HepG2 (cell line): ENCODE measurements at regions not wholly inside any gene's neighbourhood (a gene's known extent, or its start where the extent isn't known, plus 50 kb on each side); places are given as distances from the start of the nearest gene placed in this dataset.

Source experiments
- ATAC-seq: fragments of 200-7000 bp; cut with Tn5 transposase; 3 replicates; pipeline ENCODE4 v1.9.1; 2020; ENCODE audit warnings: mild to moderate bottlenecking, moderate library complexity
- BruUV-seq: library from RNA; stranded (reverse); fragments of 400-500 nt; replicated peaks from 2 replicates; lab custom pipeline; 2021; lab: Mats Ljungman, UMichigan
- CTCF ChIA-PET: fragments of 300-600 bp; formaldehyde crosslinking; extraction: SDS; loops from one replicate; lab custom pipeline; 2021; ENCODE audit warnings: low total read pairs, inconsistent platforms, low intra/inter-chr PET ratio; lab: Yijun Ruan, JAX
- POLR2A ChIA-PET: fragments of 350-600 bp; sonication (Branson Sonifier 250); formaldehyde crosslinking; loops from one replicate; lab custom pipeline; 2020; ENCODE audit warnings: antibody characterized with exemption, inconsistent platforms; lab: Yijun Ruan, JAX
- DNase-seq: peaks from one replicate; pipeline ENCODE4 v3.0.0-alpha.2; 2015; ENCODE audit warnings: low spot score
- FAIRE-seq: peaks from 3 replicates; lab custom pipeline; 2011; peaks lifted over from hg19 to GRCh38; lab: Jason Lieb, UNC
- H2AFZ ChIP-seq: one replicate; pipeline ENCODE4 v1.6.1; 2011; ENCODE audit warnings: low read length, inconsistent platforms
- H3K27ac ChIP-seq: fragments of 300-600 bp; 3 replicates; pipeline ENCODE4 v1.8.0; 2011; ENCODE audit warnings: mixed run types, mild to moderate bottlenecking, mixed read lengths, low read length, inconsistent platforms; ENCODE audit not compliant: insufficient read depth; ENCODE audit errors: extremely low read length
- H3K27me3 ChIP-seq, 2 experiments: fragments of 200-600 bp in 1 of 2; 2 replicates in 1 of 2; 3 replicates in 1 of 2; pipeline versions ENCODE4 v1.6.0 to v1.8.0; 2011; ENCODE audit warnings: low read length in 2 of 2, mild to moderate bottlenecking in 2 of 2, moderate library complexity in 2 of 2, inconsistent platforms in 1 of 2; ENCODE audit not compliant: insufficient read depth in 2 of 2, control insufficient read depth in 1 of 2
- H3K36me3 ChIP-seq, 2 experiments: fragments of 200-600 bp in 1 of 2; replicated peaks in 1 of 2; 2 replicates in 1 of 2; 3 replicates in 1 of 2; pipeline versions ENCODE4 v1.5.1 to v1.8.0; 2011; ENCODE audit warnings: low read length in 2 of 2, inconsistent platforms in 1 of 2; ENCODE audit not compliant: insufficient read depth in 2 of 2, control insufficient read depth in 1 of 2
- H3K4me1 ChIP-seq: 2 replicates; pipeline ENCODE4 v1.5.1; 2012; ENCODE audit warnings: low read length, inconsistent platforms; ENCODE audit not compliant: insufficient read depth
- H3K4me2 ChIP-seq: 2 replicates; pipeline ENCODE4 v1.6.0; 2011; ENCODE audit warnings: low read depth, low read length, inconsistent platforms
- H3K4me3 ChIP-seq, 3 experiments: fragments of 200-600 bp in 1 of 3; sonication (generic), shearing (Covaris generic) in 1 of 3; replicated peaks in 1 of 3; 2 replicates each; pipeline ENCODE4 v1.5.1; 2011 to 2016; ENCODE audit warnings: low read length in 3 of 3, inconsistent platforms in 2 of 3, low read depth in 2 of 3, mild to moderate bottlenecking in 2 of 3, control low read depth in 1 of 3, mixed read lengths in 1 of 3; ENCODE audit not compliant: insufficient read depth in 1 of 3
- H3K79me2 ChIP-seq: one replicate; pipeline ENCODE4 v1.6.1; 2011; ENCODE audit warnings: low read length, inconsistent platforms; ENCODE audit not compliant: insufficient read depth
- H3K9ac ChIP-seq: 2 replicates; pipeline ENCODE4 v1.6.0; 2011; ENCODE audit warnings: mild to moderate bottlenecking, low read depth, low read length, inconsistent platforms; ENCODE audit not compliant: insufficient read depth
- H3K9me3 ChIP-seq: 2 replicates; pipeline ENCODE4 v1.5.1; 2012; ENCODE audit warnings: mild to moderate bottlenecking, low read length
- H4K20me1 ChIP-seq: 2 replicates; pipeline ENCODE4 v1.6.0; 2011; ENCODE audit warnings: inconsistent platforms, mild to moderate bottlenecking, low read length, moderate library complexity; ENCODE audit not compliant: insufficient read depth
- EZH2 ChIP-seq: conservative IDR thresholded peaks from 2 replicates; pipeline ENCODE4 v1.6.1; 2012; ENCODE audit warnings: mild to moderate bottlenecking, low read depth, low read length, moderate library complexity
- GPN1 ChIP-seq: sonication (generic); formaldehyde crosslinking; IDR thresholded peaks from 2 replicates; pipeline ENCODE4 v1.5.1; 2020; ENCODE audit warnings: missing genetic modification reagents, borderline replicate concordance
- GTF3A ChIP-seq: sonication (generic); formaldehyde crosslinking; conservative IDR thresholded peaks from 2 replicates; pipeline ENCODE4 v1.4.0; 2020; ENCODE audit warnings: mild to moderate bottlenecking, missing genetic modification reagents
- KDM4B ChIP-seq: sonication (generic); formaldehyde crosslinking; IDR thresholded peaks from 2 replicates; pipeline ENCODE4 v1.4.0; 2020; ENCODE audit warnings: missing genetic modification reagents
- TBL1XR1 ChIP-seq: fragments of 150-350 bp; IDR thresholded peaks from 2 replicates; pipeline ENCODE4 v1.6.1; 2014; ENCODE audit warnings: borderline replicate concordance, low read length; ENCODE audit not compliant: partially characterized antibody
- ZNF225 ChIP-seq: sonication (generic); formaldehyde crosslinking; IDR thresholded peaks from 2 replicates; pipeline ENCODE4 v1.4.0; 2020; ENCODE audit warnings: mild to moderate bottlenecking, missing genetic modification reagents
- ZNF550 ChIP-seq: sonication (generic); formaldehyde crosslinking; IDR thresholded peaks from 2 replicates; pipeline ENCODE4 v1.4.0; 2020; ENCODE audit warnings: mild to moderate bottlenecking, missing genetic modification reagents, borderline replicate concordance
- ZNF746 ChIP-seq: sonication (generic); formaldehyde crosslinking; IDR thresholded peaks from 2 replicates; pipeline ENCODE4 v1.8.0; 2022; ENCODE audit warnings: mild to moderate bottlenecking, missing genetic modification reagents
- WGBS: methylation state at CpG from one replicate; pipeline ENCODE4 v1.1.6; 2017; ENCODE audit warnings: low lambda C conversion rate; 5-methylcytosine and 5-hydroxymethylcytosine counted together
- in situ Hi-C: cut with HindIII; loops from 2 replicates; pipeline ENCODE4 v1.10.0; 2017; ENCODE audit warnings: low pct_unique_long_range_greater_than_20kb; ENCODE audit not compliant: extremely low pct_ligation_motif_present
- intact Hi-C: fragments of 100-400 bp; cut with micrococcal nuclease; formaldehyde crosslinking; loops from one replicate; pipeline ENCODE4 v1.10.0; 2022; ENCODE audit not compliant: unreplicated experiment
- TF ChIP-seq, protein P1 (sequence below): sonication (generic); formaldehyde crosslinking; IDR thresholded peaks from 2 replicates; pipeline ENCODE4 v1.4.0; 2020; ENCODE audit warnings: mild to moderate bottlenecking, missing genetic modification reagents

DNA sequence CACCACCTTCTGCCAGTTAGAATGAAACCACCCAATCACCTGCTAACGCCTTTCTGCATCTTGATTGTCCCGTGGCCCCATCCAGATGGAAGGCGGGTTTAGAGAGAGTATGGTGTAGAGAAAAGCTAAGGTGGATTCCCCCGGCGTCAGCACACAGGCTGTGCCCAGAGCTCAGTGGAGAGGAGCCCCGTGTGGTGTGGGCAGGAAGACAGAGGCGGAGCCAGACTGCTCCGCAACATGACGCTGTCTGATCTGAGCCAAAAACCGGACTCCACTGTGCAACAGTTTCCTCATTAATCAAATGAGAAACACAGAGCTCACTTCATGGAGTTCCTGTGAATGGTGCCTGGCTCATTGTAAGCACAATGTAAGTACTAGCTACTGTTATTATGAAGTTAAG lies 448.1 kb upstream of the SMIM21 start:
- Histone ChIP-seq H2AFZ (no peak overlapping the region), H3K27me3 (peaks cover 1 to 4% of the 10 kb centered on the region in 2 experiments; a peak in 1 of 5 replicates), H3K4me1 (no peaks in the 10 kb centered on the region), H3K79me2 (no peaks in the 10 kb centered on the region), H4K20me1 (no peaks in the 10 kb centered on the region), H3K4me2 (no peak overlapping the region), H3K36me3 (no peaks in the 10 kb centered on the region), H3K4me3 (no peak overlapping the region), H3K27ac (no peak overlapping the region), H3K9ac (no peak overlapping the region), H3K9me3 (no peaks in the 10 kb centered on the region)
- BruUV-seq = no TSS peak
- ChIA-PET POLR2A (no interaction called here), CTCF (no interaction called here)
- DNase-seq = no peak
- in situ Hi-C loops = no loop called here
- WGBS = 23% methylated on average over 9 of the region's 10 CpGs
- FAIRE-seq = no peak
- TF ChIP-seq ZNF550 (CRISPR knock-in tag) = no peak
- TF ChIP-seq, protein P1, sequence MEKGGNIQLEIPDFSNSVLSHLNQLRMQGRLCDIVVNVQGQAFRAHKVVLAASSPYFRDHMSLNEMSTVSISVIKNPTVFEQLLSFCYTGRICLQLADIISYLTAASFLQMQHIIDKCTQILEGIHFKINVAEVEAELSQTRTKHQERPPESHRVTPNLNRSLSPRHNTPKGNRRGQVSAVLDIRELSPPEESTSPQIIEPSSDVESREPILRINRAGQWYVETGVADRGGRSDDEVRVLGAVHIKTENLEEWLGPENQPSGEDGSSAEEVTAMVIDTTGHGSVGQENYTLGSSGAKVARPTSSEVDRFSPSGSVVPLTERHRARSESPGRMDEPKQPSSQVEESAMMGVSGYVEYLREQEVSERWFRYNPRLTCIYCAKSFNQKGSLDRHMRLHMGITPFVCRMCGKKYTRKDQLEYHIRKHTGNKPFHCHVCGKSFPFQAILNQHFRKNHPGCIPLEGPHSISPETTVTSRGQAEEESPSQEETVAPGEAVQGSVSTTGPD (CRISPR knock-in tag) = no peak
- TF ChIP-seq GTF3A (CRISPR knock-in tag) = no peak
- TF ChIP-seq GPN1 (CRISPR knock-in tag) = no peak
- no peak for TF ChIP-seq ZNF225
- TF ChIP-seq KDM4B (CRISPR knock-in tag) = no peak
- no peak for TF ChIP-seq TBL1XR1
- TF ChIP-seq EZH2 = no peak
- no peak for TF ChIP-seq ZNF746 (CRISPR knock-in tag)
- intact Hi-C loops = no loop called here
- ATAC-seq = no peak
